H1 (cell line): ENCODE measurements at regions not wholly inside any gene's neighbourhood (a gene's known extent, or its start where the extent isn't known, plus 50 kb on each side); places are given as distances from the start of the nearest gene placed in this dataset.

Experiments
- CTCF ChIA-PET: fragments of 300-600 bp; sonication (Branson Sonifier 250); formaldehyde crosslinking; loops from one replicate; lab custom pipeline; 2021; ENCODE audit not compliant: partially characterized antibody; lab: Charles Lee
- POLR2A ChIA-PET: fragments of 300-600 bp; sonication (Branson Sonifier 250); formaldehyde crosslinking; loops from one replicate; lab custom pipeline; 2021; ENCODE audit warnings: inconsistent platforms; ENCODE audit not compliant: partially characterized antibody; lab: Charles Lee
- DNase-seq, 2 experiments: peaks; one replicate each; pipeline versions ENCODE4 v3.0.0 to v3.0.0-alpha.2; 2010 to 2022; ENCODE audit warnings: low spot score in 2 of 2, low read depth in 1 of 2, mixed read lengths in 1 of 2
- FAIRE-seq: peaks from 2 replicates; lab custom pipeline; 2011; peaks lifted over from hg19 to GRCh38; lab: Jason Lieb, UNC
- H2AFZ ChIP-seq: 2 replicates; pipeline ENCODE4 v1.8.1; 2012; ENCODE audit warnings: low read length, inconsistent platforms
- H2AK5ac ChIP-seq: 2 replicates; pipeline ENCODE4 v1.6.1; 2013; ENCODE audit warnings: low read depth, low read length
- H2BK120ac ChIP-seq: replicated peaks from 2 replicates; pipeline ENCODE3; 2013; ENCODE audit warnings: low read depth, low read length, inconsistent platforms
- H2BK12ac ChIP-seq: 2 replicates; pipeline ENCODE4 v1.6.1; 2013; ENCODE audit warnings: low read depth, low read length
- H2BK15ac ChIP-seq: 2 replicates; pipeline ENCODE4 v1.6.1; 2013; ENCODE audit warnings: low read length
- H2BK20ac ChIP-seq: 2 replicates; pipeline ENCODE4 v1.6.1; 2013; ENCODE audit warnings: low read length
- H2BK5ac ChIP-seq: 2 replicates; pipeline ENCODE4 v1.6.1; 2013; ENCODE audit warnings: low read depth, low read length
- H3K14ac ChIP-seq: 2 replicates; pipeline ENCODE4 v1.6.1; 2013; ENCODE audit warnings: inconsistent platforms; ENCODE audit not compliant: insufficient read length
- H3K18ac ChIP-seq: 2 replicates; pipeline ENCODE4 v1.6.1; 2013; ENCODE audit warnings: low read length; ENCODE audit errors: extremely low read depth
- H3K23ac ChIP-seq: 2 replicates; pipeline ENCODE4 v1.6.1; 2013; ENCODE audit warnings: inconsistent platforms; ENCODE audit not compliant: insufficient read length
- H3K23me2 ChIP-seq: 2 replicates; pipeline ENCODE4 v1.6.1; 2013; ENCODE audit warnings: low read depth, low read length
- H3K27ac ChIP-seq: 2 replicates; pipeline ENCODE4 v1.6.1; 2011; ENCODE audit warnings: low read depth, low read length, inconsistent platforms
- H3K27me3 ChIP-seq, 4 experiments: replicated peaks in 1 of 4; 1 replicate in 1 of 4; 2 replicates in 3 of 4; pipeline versions ENCODE4 v1.6.1 to v1.8.1; 2011 to 2013; ENCODE audit warnings: low read length in 3 of 4, mild to moderate bottlenecking in 3 of 4, inconsistent platforms in 2 of 4, mixed read lengths in 2 of 4, moderate library complexity in 1 of 4; ENCODE audit not compliant: control insufficient read depth in 3 of 4, insufficient read depth in 3 of 4; ENCODE audit errors: extremely low read depth in 1 of 4
- H3K36me3 ChIP-seq, 4 experiments: 2 replicates each; pipeline versions ENCODE4 v1.6.1 to v1.8.1; 2011 to 2013; ENCODE audit warnings: mild to moderate bottlenecking in 4 of 4, low read length in 3 of 4, moderate library complexity in 2 of 4, control low read depth in 1 of 4, inconsistent platforms in 1 of 4; ENCODE audit not compliant: insufficient read depth in 4 of 4, control insufficient read depth in 2 of 4
- H3K4ac ChIP-seq: replicated peaks from 2 replicates; pipeline ENCODE3; 2013; ENCODE audit warnings: low read length, low read depth, mixed read lengths, inconsistent platforms; ENCODE audit not compliant: insufficient read length
- H3K4me1 ChIP-seq, 4 experiments: replicated peaks in 1 of 4; 1 replicate in 1 of 4; 2 replicates in 3 of 4; pipeline versions ENCODE4 v1.6.1 to v1.8.1; 2011 to 2013; ENCODE audit warnings: low read length in 3 of 4, inconsistent platforms in 2 of 4, mixed read lengths in 1 of 4; ENCODE audit not compliant: insufficient read depth in 4 of 4, control insufficient read depth in 3 of 4
- H3K4me2 ChIP-seq, 2 experiments: 2 replicates each; pipeline versions ENCODE4 v1.6.1 to v1.8.1; 2011 to 2013; ENCODE audit warnings: low read depth in 2 of 2, low read length in 2 of 2, control low read depth in 1 of 2, inconsistent platforms in 1 of 2, mild to moderate bottlenecking in 1 of 2; ENCODE audit not compliant: insufficient read depth in 1 of 2
- H3K4me3 ChIP-seq, 4 experiments: fragments of 200-600, 300-600 bp in 1 of 4; sonication (generic), shearing (Covaris generic), sonication (Bioruptor Twin) in 1 of 4; 2 replicates each; pipeline versions ENCODE4 v1.5.1 to v1.8.1; 2011 to 2016; ENCODE audit warnings: low read length in 4 of 4, low read depth in 3 of 4, control low read depth in 2 of 4, inconsistent platforms in 2 of 4, mild to moderate bottlenecking in 2 of 4, mixed read lengths in 1 of 4, moderate library complexity in 1 of 4; ENCODE audit not compliant: insufficient read depth in 2 of 4; ENCODE audit errors: extremely low read depth in 1 of 4
- H3K56ac ChIP-seq: replicated peaks from 2 replicates; pipeline ENCODE3; 2013; ENCODE audit warnings: low read depth, mild to moderate bottlenecking, mixed read lengths, low read length, inconsistent platforms; ENCODE audit not compliant: insufficient read length
- H3K79me1 ChIP-seq: 2 replicates; pipeline ENCODE4 v1.6.1; 2013; ENCODE audit warnings: low read depth, low read length, control low read depth
- H3K79me2 ChIP-seq, 2 experiments: 2 replicates each; pipeline versions ENCODE4 v1.6.1 to v1.8.1; 2012 to 2013; ENCODE audit warnings: low read length in 2 of 2, mild to moderate bottlenecking in 2 of 2, inconsistent platforms in 1 of 2; ENCODE audit not compliant: insufficient read depth in 2 of 2, control insufficient read depth in 1 of 2
- H3K9ac ChIP-seq, 4 experiments: replicated peaks in 1 of 4; 1 replicate in 1 of 4; 2 replicates in 3 of 4; pipeline versions ENCODE4 v1.6.1 to v1.8.1; 2011 to 2013; ENCODE audit warnings: low read depth in 3 of 4, low read length in 3 of 4, control low read depth in 2 of 4, mild to moderate bottlenecking in 2 of 4, moderate library complexity in 2 of 4, inconsistent platforms in 1 of 4; ENCODE audit errors: extremely low read depth in 1 of 4
- H3K9me3 ChIP-seq, 2 experiments: 2 replicates each; pipeline versions ENCODE4 v1.6.1 to v1.8.1; 2012 to 2013; ENCODE audit warnings: mild to moderate bottlenecking in 2 of 2, moderate library complexity in 2 of 2, control low read depth in 1 of 2, inconsistent platforms in 1 of 2, low read depth in 1 of 2, low read length in 1 of 2, mixed read lengths in 1 of 2; ENCODE audit not compliant: insufficient read depth in 2 of 2
- H4K20me1 ChIP-seq, 2 experiments: replicated peaks in 1 of 2; 2 replicates each; pipeline versions ENCODE3 to v1.8.1; 2011 to 2013; ENCODE audit warnings: inconsistent platforms in 2 of 2, low read length in 2 of 2, mild to moderate bottlenecking in 1 of 2; ENCODE audit not compliant: insufficient read depth in 2 of 2, control insufficient read depth in 1 of 2
- H4K5ac ChIP-seq: 2 replicates; pipeline ENCODE4 v1.6.1; 2013; ENCODE audit warnings: low read length, low read depth, mixed read lengths, inconsistent platforms; ENCODE audit not compliant: insufficient read length
- H4K8ac ChIP-seq: 2 replicates; pipeline ENCODE4 v1.8.0; 2013; ENCODE audit warnings: mild to moderate bottlenecking, moderate library complexity, low read length, inconsistent platforms; ENCODE audit not compliant: insufficient read depth; ENCODE audit errors: extremely low read depth
- H4K91ac ChIP-seq: replicated peaks from 2 replicates; pipeline ENCODE3; 2013; ENCODE audit warnings: low read length, mixed read lengths, inconsistent platforms; ENCODE audit not compliant: insufficient read length
- CHD2 ChIP-seq: IDR thresholded peaks from 2 replicates; pipeline ENCODE4 v1.6.1; 2012; ENCODE audit warnings: low read length, improper control_type of control experiment
- EP300 ChIP-seq, 2 experiments: IDR thresholded peaks; 1 replicate in 1 of 2; 2 replicates in 1 of 2; pipeline ENCODE4 v1.6.1; 2011 to 2012; ENCODE audit warnings: low read depth in 2 of 2, low read length in 2 of 2, mild to moderate bottlenecking in 2 of 2, borderline replicate concordance in 1 of 2, inconsistent platforms in 1 of 2, moderate library complexity in 1 of 2
- GABPA ChIP-seq: IDR thresholded peaks from 2 replicates; pipeline ENCODE4 v1.6.1; 2011; ENCODE audit warnings: mild to moderate bottlenecking, low read length, moderate library complexity, borderline replicate concordance; ENCODE audit not compliant: insufficient read depth
- GTF2F1 ChIP-seq: IDR thresholded peaks from 2 replicates; pipeline ENCODE4 v1.6.1; 2012; ENCODE audit warnings: low read depth, low read length, improper control_type of control experiment, borderline replicate concordance
- JUND ChIP-seq: IDR thresholded peaks from 2 replicates; pipeline ENCODE4 v1.6.1; 2011; ENCODE audit warnings: mild to moderate bottlenecking, improper control_type of control experiment, low read length
- KDM1A ChIP-seq: fragments of 200-600, 300-600 bp; sonication (generic); IDR thresholded peaks from 2 replicates; pipeline ENCODE4 v1.7.1; 2016; ENCODE audit warnings: mild to moderate bottlenecking, low read length, borderline replicate concordance
- KDM4A ChIP-seq: IDR thresholded peaks from one replicate; pipeline ENCODE4 v1.7.1; 2012; ENCODE audit warnings: low read depth, mild to moderate bottlenecking, moderate library complexity, low read length, inconsistent platforms; ENCODE audit not compliant: severe bottlenecking
- POLR2A ChIP-seq, 2 experiments: IDR thresholded peaks; 1 replicate in 1 of 2; 2 replicates in 1 of 2; pipeline ENCODE4 v1.6.1; 2011; ENCODE audit warnings: low read depth in 2 of 2, low read length in 2 of 2, mild to moderate bottlenecking in 2 of 2; ENCODE audit errors: control extremely low read depth in 1 of 2
- SRF ChIP-seq: IDR thresholded peaks from 2 replicates; pipeline ENCODE4 v1.6.1; 2011; ENCODE audit warnings: mild to moderate bottlenecking, low read depth, low read length, moderate library complexity
- WGBS, 2 experiments: shearing (Covaris generic) in 1 of 2; methylation state at CpG; one replicate each; pipeline versions ENCODE4 v1.1.6 to v1.1.7; 2013 to 2015; ENCODE audit warnings: low lambda C conversion rate in 2 of 2, mixed read lengths in 2 of 2, inconsistent platforms in 1 of 2, low coverage in 1 of 2, missing lambda C conversion rate in 1 of 2; ENCODE audit not compliant: insufficient replicate concordance in 2 of 2, insufficient coverage in 1 of 2, insufficient read length in 1 of 2; ENCODE audit errors: extremely low coverage in 1 of 2, missing lambda C conversion rate in 1 of 2; 5-methylcytosine and 5-hydroxymethylcytosine counted together
- TF ChIP-seq, protein P1 (sequence below), 3 experiments: IDR thresholded peaks; 1 replicate in 2 of 3; 2 replicates in 1 of 3; pipeline versions ENCODE4 v1.5.1 to v1.6.1; 2011; ENCODE audit warnings: low read length in 3 of 3, mild to moderate bottlenecking in 3 of 3, inconsistent platforms in 2 of 3, low read depth in 1 of 3, moderate library complexity in 1 of 3; ENCODE audit not compliant: insufficient read depth in 1 of 3; ENCODE audit errors: control extremely low read depth in 1 of 3

DNA sequence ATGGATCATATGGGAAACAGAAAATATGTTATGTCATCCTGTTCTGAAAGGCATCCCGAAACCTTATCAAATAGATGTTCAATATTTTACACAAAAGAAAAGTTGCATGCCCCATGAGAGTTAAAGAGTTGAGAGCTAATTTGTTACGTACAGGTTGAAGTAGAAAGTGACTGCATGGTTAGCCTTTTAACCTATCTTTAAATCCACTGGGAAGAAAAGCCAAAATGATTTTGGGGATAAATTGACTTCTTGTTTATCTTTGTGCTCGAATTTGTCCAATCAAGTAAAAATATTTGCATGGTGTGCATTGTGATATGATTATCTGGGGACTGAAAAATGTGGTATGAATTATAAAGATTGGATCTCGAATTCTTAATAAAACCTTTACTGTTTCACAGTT lies 230.1 kb downstream of the POSTN start:
- Histone ChIP-seq H3K4ac (no peak overlapping the region), H3K18ac (no peak overlapping the region), H2BK120ac (no peak overlapping the region), H4K91ac (no peak overlapping the region), H3K9me3 (no peaks in the 10 kb centered on the region), H2AFZ (no peak overlapping the region), H3K79me2 (no peaks in the 10 kb centered on the region), H3K56ac (no peak overlapping the region), H2AK5ac (no peak overlapping the region), H4K5ac (no peak overlapping the region), H3K23me2 (no peaks in the 10 kb centered on the region), H3K4me3 (no peak overlapping the region), H3K36me3 (no peaks in the 10 kb centered on the region), H2BK20ac (no peak overlapping the region)
- 81% methylated on average over 4 of the region's 4 CpGs; no CpG with 5 or more reads in 1 of the 2 experiments for WGBS, 2 experiments
- no peak for FAIRE-seq
- TF ChIP-seq, protein P1, sequence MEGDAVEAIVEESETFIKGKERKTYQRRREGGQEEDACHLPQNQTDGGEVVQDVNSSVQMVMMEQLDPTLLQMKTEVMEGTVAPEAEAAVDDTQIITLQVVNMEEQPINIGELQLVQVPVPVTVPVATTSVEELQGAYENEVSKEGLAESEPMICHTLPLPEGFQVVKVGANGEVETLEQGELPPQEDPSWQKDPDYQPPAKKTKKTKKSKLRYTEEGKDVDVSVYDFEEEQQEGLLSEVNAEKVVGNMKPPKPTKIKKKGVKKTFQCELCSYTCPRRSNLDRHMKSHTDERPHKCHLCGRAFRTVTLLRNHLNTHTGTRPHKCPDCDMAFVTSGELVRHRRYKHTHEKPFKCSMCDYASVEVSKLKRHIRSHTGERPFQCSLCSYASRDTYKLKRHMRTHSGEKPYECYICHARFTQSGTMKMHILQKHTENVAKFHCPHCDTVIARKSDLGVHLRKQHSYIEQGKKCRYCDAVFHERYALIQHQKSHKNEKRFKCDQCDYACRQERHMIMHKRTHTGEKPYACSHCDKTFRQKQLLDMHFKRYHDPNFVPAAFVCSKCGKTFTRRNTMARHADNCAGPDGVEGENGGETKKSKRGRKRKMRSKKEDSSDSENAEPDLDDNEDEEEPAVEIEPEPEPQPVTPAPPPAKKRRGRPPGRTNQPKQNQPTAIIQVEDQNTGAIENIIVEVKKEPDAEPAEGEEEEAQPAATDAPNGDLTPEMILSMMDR (IDR thresholded peaks at IDR 0.05; ENCODE audit: control extremely low read depth in 1 of 3, insufficient read depth in 1 of 3, low read depth in 1 of 3, low read length in 3 of 3), result no peak
- TF ChIP-seq JUND, result no peak
- TF ChIP-seq GTF2F1, result no peak
- TF ChIP-seq KDM1A, result no peak
- no peak for TF ChIP-seq SRF
- no peak for TF ChIP-seq POLR2A (IDR thresholded peaks at IDR 0.05; ENCODE audit: control extremely low read depth in 1 of 2, low read depth in 2 of 2, low read length in 2 of 2)
- TF ChIP-seq GABPA, result no peak
- TF ChIP-seq EP300 (IDR thresholded peaks at IDR 0.05; ENCODE audit: borderline replicate concordance in 1 of 2, low read depth in 2 of 2, low read length in 2 of 2), result no peak
- no peak for TF ChIP-seq KDM4A
- TF ChIP-seq CHD2, result no peak
- TF ChIP-seq, all 59 proteins: peak for 0
- H3K4me1 ChIP-seq, result no peaks in the 10 kb centered on the region
- no peaks in the 10 kb centered on the region for H3K79me1 ChIP-seq
- no peak overlapping the region for H4K8ac ChIP-seq
- no peak overlapping the region for H2BK15ac ChIP-seq
- H3K27ac ChIP-seq, result no peak overlapping the region
- no peak overlapping the region for H3K14ac ChIP-seq
- no peak overlapping the region for H3K23ac ChIP-seq
- ChIA-PET POLR2A (interaction anchor here (0.7 kb wide), 1 partner anchor 20 kb away, joined by 3 read pairs; no protein-coding TSS in a partner anchor), CTCF (no interaction called here)
- H3K4me2 ChIP-seq, result no peak overlapping the region
- H2BK12ac ChIP-seq, result no peak overlapping the region
- H3K27me3 ChIP-seq, result no peaks in the 10 kb centered on the region
- H4K20me1 ChIP-seq, result no peaks in the 10 kb centered on the region
- H2BK5ac ChIP-seq, result no peak overlapping the region
- H3K9ac ChIP-seq, result no peak overlapping the region
- DNase-seq, result no peak
